ENCODE measurements at regions not wholly inside any gene's neighbourhood (a gene's known extent, or its start where the extent isn't known, plus 50 kb on each side); places are given as distances from the start of the nearest gene placed in this dataset.

- no peak for DNase-seq (ENCODE audit: low read depth)
- H3K27me3 ChIP-seq (ENCODE audit: control insufficient read depth, insufficient read depth, low read length): no peaks in the 10 kb centered on the region
- no peak for TF ChIP-seq CTCF (IDR thresholded peaks at IDR 0.05; ENCODE audit: insufficient read depth, low read length, poor library complexity, severe bottlenecking)
- no peak overlapping the region for H3K4me3 ChIP-seq (ENCODE audit: low read depth, low read length)
- no peaks in the 10 kb centered on the region for H3K36me3 ChIP-seq (ENCODE audit: control insufficient read depth, insufficient read depth, low read length)
Measured at GRCh38 chr3:6578526-6578925, 282.4 kb upstream of the GRM7 start.

- Histone ChIP-seq H3K36me3 (ENCODE audit: control insufficient read depth, insufficient read depth, low read length) (no peaks in the 10 kb centered on the region), H3K4me3 (ENCODE audit: low read depth, low read length) (no peak overlapping the region), H3K27me3 (ENCODE audit: control insufficient read depth, insufficient read depth, low read length) (no peaks in the 10 kb centered on the region)
- DNase-seq (ENCODE audit: low read depth): no peak
- TF ChIP-seq CTCF (IDR thresholded peaks at IDR 0.05; ENCODE audit: insufficient read depth, low read length, poor library complexity, severe bottlenecking): no peak
Measured at GRCh38 chr3:6580808-6581207, 280.1 kb upstream of the GRM7 start.

GRCh38 chr3:6585360-6585759 is 275.6 kb upstream of the GRM7 start:
- Histone ChIP-seq H3K27me3 (ENCODE audit: control insufficient read depth, insufficient read depth, low read length) (no peaks in the 10 kb centered on the region), H3K36me3 (ENCODE audit: control insufficient read depth, insufficient read depth, low read length) (no peaks in the 10 kb centered on the region), H3K4me3 (ENCODE audit: low read depth, low read length) (no peak overlapping the region)
- no peak for TF ChIP-seq CTCF (IDR thresholded peaks at IDR 0.05; ENCODE audit: insufficient read depth, low read length, poor library complexity, severe bottlenecking)
- DNase-seq (ENCODE audit: low read depth): no peak

GRCh38 chr3:6600237-6600636 is 260.7 kb upstream of the GRM7 start:
- no peak for TF ChIP-seq CTCF (IDR thresholded peaks at IDR 0.05; ENCODE audit: insufficient read depth, low read length, poor library complexity, severe bottlenecking)
- no peak overlapping the region for H3K4me3 ChIP-seq (ENCODE audit: low read depth, low read length)
- DNase-seq (ENCODE audit: low read depth): no peak
- H3K27me3 ChIP-seq (ENCODE audit: control insufficient read depth, insufficient read depth, low read length): no peaks in the 10 kb centered on the region
- H3K36me3 ChIP-seq (ENCODE audit: control insufficient read depth, insufficient read depth, low read length): no peaks in the 10 kb centered on the region

- no peaks in the 10 kb centered on the region for H3K36me3 ChIP-seq (ENCODE audit: control insufficient read depth, insufficient read depth, low read length)
- no peak overlapping the region for H3K4me3 ChIP-seq (ENCODE audit: low read depth, low read length)
Measured at GRCh38 chr3:6601374-6601773, 259.5 kb upstream of the GRM7 start.

More at GRCh38 chr3:6601374-6601773, 259.5 kb upstream of the GRM7 start:
- no peak for DNase-seq (ENCODE audit: low read depth)
- no peaks in the 10 kb centered on the region for H3K27me3 ChIP-seq (ENCODE audit: control insufficient read depth, insufficient read depth, low read length)
- TF ChIP-seq CTCF (IDR thresholded peaks at IDR 0.05; ENCODE audit: insufficient read depth, low read length, poor library complexity, severe bottlenecking): no peak
